DMS153 (cell line): ENCODE measurements at regions not wholly inside any gene's neighbourhood (a gene's known extent, or its start where the extent isn't known, plus 50 kb on each side); places are given as distances from the start of the nearest gene placed in this dataset.
"Not testable (repeated sequence)": the region's sequence is repeated elsewhere in the genome, so short reads cannot be mapped to it uniquely, and the experiment has no call there.

ENCODE experiments used
- DNase-seq: peaks from one replicate; lab custom pipeline; 2025; lab: John Stamatoyannopoulos, UW

GRCh38 chr12:38159591-38160317 lies 156.8 kb upstream of the ALG10B start:
- DNase-seq: no peak

- no peak for DNase-seq
These were observed 156.1 kb upstream of the ALG10B start for GRCh38 chr12:38160318-38161122.

GRCh38 chr12:38161123-38162000 lies 155.2 kb upstream of the ALG10B start:
- DNase-seq: no peak

GRCh38 chr12:38162013-38162412 lies 154.6 kb upstream of the ALG10B start:
- DNase-seq: no peak

GRCh38 chr12:38162708-38163441 lies 153.7 kb upstream of the ALG10B start:
- no peak for DNase-seq

- DNase-seq: no peak
These were observed 153.2 kb upstream of the ALG10B start for GRCh38 chr12:38163442-38163801.

GRCh38 chr12:38166225-38166624 lies 150.3 kb upstream of the ALG10B start:
- DNase-seq: no peak

GRCh38 chr12:38175538-38175937 lies 141.0 kb upstream of the ALG10B start:
- no peak for DNase-seq

GRCh38 chr12:38183617-38184016 lies 133.0 kb upstream of the ALG10B start:
- not testable (repeated sequence) for DNase-seq

GRCh38 chr12:38197286-38197685 lies 119.3 kb upstream of the ALG10B start:
- DNase-seq: not testable (repeated sequence)

GRCh38 chr12:38201461-38202276 lies 114.9 kb upstream of the ALG10B start:
- DNase-seq: no peak

- no peak for DNase-seq
These were observed 111.7 kb upstream of the ALG10B start for GRCh38 chr12:38204831-38205230.

GRCh38 chr12:38222011-38222410 lies 94.6 kb upstream of the ALG10B start:
- no peak for DNase-seq

GRCh38 chr12:38238328-38238727 lies 78.2 kb upstream of the ALG10B start:
- not testable (repeated sequence) for DNase-seq

GRCh38 chr12:38253778-38254177 lies 62.8 kb upstream of the ALG10B start:
- no peak for DNase-seq

GRCh38 chr12:38258411-38258810 lies 58.2 kb upstream of the ALG10B start:
- DNase-seq: no peak
